Upper lobe of right lung (tissue), 1 donor: ENCODE measurements at regions not wholly inside any gene's neighbourhood (a gene's known extent, or its start where the extent isn't known, plus 50 kb on each side); places are given as distances from the start of the nearest gene placed in this dataset.

ENCODE experiments used
- ATAC-seq: fragments of 200-7000 bp; cut with Tn5 transposase; one replicate; pipeline ENCODE4 v1.9.1; 2020; ENCODE audit warnings: mild to moderate bottlenecking, moderate library complexity
- DNase-seq: peaks from one replicate; pipeline ENCODE4 v3.0.0-alpha.2; 2020
- H3K27ac ChIP-seq: fragments of 200-600 bp; one replicate; pipeline ENCODE4 v1.8.0; 2022
- H3K27me3 ChIP-seq: fragments of 200-600 bp; one replicate; pipeline ENCODE4 v1.8.0; 2022; ENCODE audit warnings: mild to moderate bottlenecking
- H3K36me3 ChIP-seq: fragments of 200-600 bp; one replicate; pipeline ENCODE4 v1.8.0; 2022
- H3K4me1 ChIP-seq: fragments of 200-600 bp; one replicate; pipeline ENCODE4 v1.8.0; 2022
- H3K4me3 ChIP-seq: fragments of 200-600 bp; one replicate; pipeline ENCODE4 v1.8.0; 2022; ENCODE audit warnings: mild to moderate bottlenecking
- H3K9me3 ChIP-seq: fragments of 200-600 bp; one replicate; pipeline ENCODE4 v1.8.0; 2022
- CTCF ChIP-seq: fragments of 200-600 bp; IDR thresholded peaks from one replicate; pipeline ENCODE4 v1.8.0; 2022; ENCODE audit warnings: antibody characterized with exemption
- intact Hi-C: fragments of 100-400 bp; cut with DNase I; formaldehyde crosslinking; loops from one replicate; pipeline ENCODE4 v1.11.0; 2022
- donor health status: DM: no; HTN: yes; CAD: no; lungs with severe emphysema.

DNA sequence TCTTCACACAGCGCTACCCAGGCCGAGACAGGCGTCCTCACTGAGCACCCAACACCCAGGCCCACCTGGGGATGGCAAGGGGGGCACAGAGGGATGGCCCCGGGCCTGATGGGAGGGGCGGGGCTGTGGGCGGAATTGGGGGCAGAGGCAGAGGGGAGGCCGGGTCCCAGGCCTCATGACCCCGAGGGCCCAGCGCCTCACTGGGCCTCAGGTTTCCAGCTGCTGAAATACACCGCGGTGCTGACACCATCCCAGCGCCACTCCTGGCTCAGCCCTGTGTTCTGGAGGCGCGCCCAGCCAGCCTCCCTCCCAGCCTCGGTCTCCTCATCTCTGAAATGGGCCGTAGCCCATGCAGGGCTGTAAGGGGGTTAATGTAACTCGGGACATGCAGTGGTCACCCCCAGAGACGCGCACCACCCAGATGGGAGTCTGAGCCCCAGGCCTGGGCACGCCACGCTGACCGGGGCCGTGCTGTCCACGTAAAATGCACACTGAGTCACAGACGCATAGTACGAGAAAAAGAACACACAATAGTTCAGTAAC lies 82.3 kb downstream of the UNCX start:
- Histone ChIP-seq H3K27ac (no peak overlapping the region), H3K4me1 (no peaks in the 10 kb centered on the region), H3K4me3 (no peak overlapping the region), H3K36me3 (no peaks in the 10 kb centered on the region), H3K9me3 (no peaks in the 10 kb centered on the region), H3K27me3 (peaks cover 14% of the 10 kb centered on the region)
- no peak for TF ChIP-seq CTCF
- intact Hi-C loops: no loop called here
- DNase-seq: no peak
- ATAC-seq: peak; percentile 5

DNA sequence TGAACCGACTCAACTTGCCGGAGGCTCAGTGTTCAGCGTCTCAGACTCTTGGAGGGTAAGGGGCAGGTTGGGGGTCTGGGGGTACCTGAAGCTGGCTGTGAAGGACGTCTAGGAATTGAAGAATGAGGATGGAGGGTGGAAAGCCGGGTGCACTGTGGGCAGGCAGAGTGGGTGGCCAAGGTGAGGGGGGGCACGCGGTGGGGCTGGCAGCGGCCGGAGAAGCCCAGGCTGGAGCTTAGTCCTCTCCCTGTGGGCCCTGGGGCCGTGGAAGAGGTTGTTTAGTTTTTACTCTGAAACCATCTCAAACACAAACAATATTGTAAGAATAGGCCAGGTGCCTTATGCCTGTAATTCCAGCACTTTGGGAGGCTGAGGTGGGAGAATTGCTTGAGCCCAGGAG lies 83.4 kb downstream of the UNCX start:
- H3K27me3 ChIP-seq: peaks cover 14% of the 10 kb centered on the region
- ATAC-seq: no peak
- no peak for DNase-seq
- TF ChIP-seq CTCF: no peak
- no peaks in the 10 kb centered on the region for H3K9me3 ChIP-seq
- H3K27ac ChIP-seq: no peak overlapping the region
- no peaks in the 10 kb centered on the region for H3K36me3 ChIP-seq
- no peaks in the 10 kb centered on the region for H3K4me1 ChIP-seq
- intact Hi-C loops: no loop called here
- no peak overlapping the region for H3K4me3 ChIP-seq

DNA sequence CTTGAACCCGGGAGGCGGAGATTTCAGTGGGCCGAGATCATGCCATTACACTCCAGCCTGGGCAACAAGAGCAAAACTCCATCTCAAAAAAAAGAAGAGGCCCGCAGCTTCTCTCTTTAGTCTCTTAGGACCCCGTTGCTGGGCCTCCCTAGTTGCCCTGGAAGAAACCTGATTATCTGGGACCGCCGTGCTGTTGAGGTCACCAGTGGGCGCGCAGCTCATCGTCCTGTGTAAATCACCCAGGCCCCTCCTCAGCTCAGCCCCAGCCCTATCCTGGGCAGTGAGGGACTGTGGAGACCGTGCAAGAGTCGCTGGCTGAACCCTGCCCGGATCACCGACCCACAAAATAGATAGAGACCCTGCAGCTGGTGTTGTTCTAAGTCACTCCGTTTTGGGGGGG lies 85.0 kb downstream of the UNCX start:
- TF ChIP-seq CTCF: no peak
- Histone ChIP-seq H3K9me3 (no peaks in the 10 kb centered on the region), H3K4me3 (no peak overlapping the region), H3K27me3 (peaks cover 29% of the 10 kb centered on the region), H3K27ac (no peak overlapping the region), H3K36me3 (no peaks in the 10 kb centered on the region), H3K4me1 (no peaks in the 10 kb centered on the region)
- ATAC-seq: no peak
- intact Hi-C loops: no loop called here
- DNase-seq: no peak

DNA sequence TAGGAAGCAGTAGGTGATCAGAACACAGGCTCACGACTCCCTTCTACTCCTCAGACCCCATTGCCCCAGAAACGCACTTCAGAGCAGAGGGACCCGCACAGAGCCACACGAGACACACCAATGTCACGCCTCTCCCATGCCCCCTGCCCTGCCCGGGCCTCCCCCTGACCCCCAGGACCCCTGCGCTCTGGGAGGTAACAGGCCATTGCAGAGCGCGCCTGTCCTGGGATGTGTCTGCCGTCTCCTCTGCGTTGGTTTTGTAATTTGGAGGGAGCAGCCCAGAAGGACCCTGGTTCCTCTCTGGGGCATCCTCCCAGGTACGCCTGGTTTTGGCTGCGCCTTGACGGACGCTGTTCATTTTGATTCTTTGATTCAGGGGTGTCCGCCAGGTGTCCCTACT lies 85.4 kb downstream of the UNCX start:
- no peaks in the 10 kb centered on the region for H3K4me1 ChIP-seq

GRCh38 chr7:1318661-1319060 lies 86.0 kb downstream of the UNCX start:
- Histone ChIP-seq H3K4me3 (no peak overlapping the region), H3K9me3 (no peaks in the 10 kb centered on the region), H3K36me3 (no peaks in the 10 kb centered on the region), H3K4me1 (no peaks in the 10 kb centered on the region), H3K27me3 (peaks cover 39% of the 10 kb centered on the region), H3K27ac (no peak overlapping the region)
- DNase-seq (peak; percentile 61), ATAC-seq (no peak)
- no peak for TF ChIP-seq CTCF
- intact Hi-C loops: no loop called here

More for the DNA sequence above, 85.4 kb downstream of the UNCX start:
- TF ChIP-seq CTCF: no peak
- no peaks in the 10 kb centered on the region for H3K36me3 ChIP-seq
- intact Hi-C loops: no loop called here
- no peak for ATAC-seq
- peaks cover 33% of the 10 kb centered on the region for H3K27me3 ChIP-seq
- peak; percentile 6 for DNase-seq
- H3K9me3 ChIP-seq: no peaks in the 10 kb centered on the region
- H3K4me3 ChIP-seq: no peak overlapping the region
- no peak overlapping the region for H3K27ac ChIP-seq
